ENCODE measurements at regions not wholly inside any gene's neighbourhood (a gene's known extent, or its start where the extent isn't known, plus 50 kb on each side); places are given as distances from the start of the nearest gene placed in this dataset.
"Not testable (repeated sequence)": the region's sequence is repeated elsewhere in the genome, so short reads cannot be mapped to it uniquely, and the experiment has no call there.

GRCh38 chr4:56575820-56576429, 70.3 kb downstream of the ARL9 start:
- intact Hi-C loops (cut with DNase I; ENCODE audit: low total_unique reads): no loop called here
- TF ChIP-seq POLR2A (IDR thresholded peaks at IDR 0.05) (no peak), CTCF (IDR thresholded peaks at IDR 0.05) (peak; percentile 48 to 60 (median 55))

GRCh38 chr4:56592417-56592816, 86.8 kb downstream of the ARL9 start:
- intact Hi-C loops (cut with DNase I; ENCODE audit: low total_unique reads); H3K4me3 ChIP-seq; H3K27me3 ChIP-seq; H3K9me3 ChIP-seq; DNase-seq; H3K27ac ChIP-seq; H3K36me3 ChIP-seq; H3K4me1 ChIP-seq: not testable (repeated sequence)

More at GRCh38 chr4:56575820-56576429, 70.3 kb downstream of the ARL9 start:
- no peak for DNase-seq
- Histone ChIP-seq H3K9me3 (no peaks in the 10 kb centered on the region), H3K36me3 (no peaks in the 10 kb centered on the region), H3K27ac (no peak overlapping the region), H3K4me3 (no peak overlapping the region), H3K27me3 (no peaks in the 10 kb centered on the region), H3K4me1 (no peaks in the 10 kb centered on the region)
